ENCODE measurements at regions not wholly inside any gene's neighbourhood (a gene's known extent, or its start where the extent isn't known, plus 50 kb on each side); places are given as distances from the start of the nearest gene placed in this dataset.

DNA sequence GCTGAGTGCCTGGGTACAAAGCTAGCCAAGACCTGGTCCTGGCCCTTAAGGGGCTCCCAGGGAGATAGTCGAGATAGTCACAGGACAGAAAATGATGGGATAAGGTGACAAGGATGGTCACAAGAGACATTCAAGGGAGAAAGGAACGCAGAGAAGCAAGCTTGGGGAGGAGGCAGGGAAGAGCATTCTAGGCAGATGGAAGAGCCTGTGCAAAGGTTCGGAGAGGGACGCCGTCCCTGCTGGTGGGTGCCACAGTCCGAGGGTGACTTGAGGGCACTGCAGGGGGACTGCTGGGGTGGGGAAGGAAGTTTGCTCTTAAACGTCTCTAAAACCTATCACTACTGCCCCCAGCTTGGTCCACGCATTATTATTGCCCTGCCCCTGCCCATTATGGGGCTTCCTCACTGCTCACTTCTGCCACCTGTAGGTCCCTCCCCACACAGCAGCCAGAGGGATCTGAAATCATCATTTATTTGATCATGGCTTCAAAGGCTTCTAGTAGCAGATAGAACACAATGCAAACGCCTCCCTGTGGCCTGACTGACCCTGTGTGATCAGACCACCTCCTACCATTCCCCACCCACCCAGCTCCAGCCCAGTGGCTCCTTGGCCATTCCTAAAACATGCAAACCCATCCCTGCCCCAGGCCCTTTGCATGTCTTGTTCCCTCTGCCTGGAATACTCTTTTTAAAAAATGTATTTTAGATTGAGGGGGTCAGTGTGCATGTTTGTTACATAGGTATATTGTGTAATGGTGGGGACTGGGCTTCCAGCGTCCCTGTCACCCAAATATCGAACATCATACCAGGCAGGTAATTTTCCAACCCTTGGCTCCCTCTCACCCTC lies 60.3 kb downstream of the RMI2 start:
- H3K4me2 ChIP-seq, result no peak overlapping the region
- H3K9me2 ChIP-seq (ENCODE audit: insufficient read depth), result no peaks in the 10 kb centered on the region
- H3K27ac ChIP-seq, result no peak overlapping the region
- no peaks in the 10 kb centered on the region for H4K20me1 ChIP-seq (ENCODE audit: insufficient read depth)
- H3K27me3 ChIP-seq (ENCODE audit: insufficient read depth, low read depth), result no peaks in the 10 kb centered on the region
- H3K4me1 ChIP-seq (replicated peaks; ENCODE audit: insufficient read depth), result no peaks in the 10 kb centered on the region
- H3K79me2 ChIP-seq (ENCODE audit: low read depth), result no peaks in the 10 kb centered on the region
- H3F3A ChIP-seq (ENCODE audit: insufficient read depth, low read depth), result no peaks in the 10 kb centered on the region
- H3K9me3 ChIP-seq (ENCODE audit: insufficient read depth, low read depth), result no peaks in the 10 kb centered on the region
- intact Hi-C loops (cut with micrococcal nuclease; ENCODE audit: unreplicated experiment), result loop anchor here (1.0 to 10.0 kb wide), 4 partner anchors 93 to 441 kb away; no protein-coding TSS in a partner anchor
- no TSS peak for BruUV-seq (replicated peaks)
- ChIA-PET POLR2A (ENCODE audit: unreplicated experiment) (no interaction called here), CTCF (interaction anchor here (0.8 to 1.2 kb wide), 2 partner anchors 150 to 442 kb away, joined by 3 read pairs; partner anchors contain the start of gene SOCS1)
- peak in 1 of 2 experiments; percentile 58 for DNase-seq
- H2AFZ ChIP-seq, result no peak overlapping the region
- no peak overlapping the region for H3K4me3 ChIP-seq
- TF ChIP-seq EZH2 (IDR thresholded peaks at IDR 0.05; ENCODE audit: low read depth), result no peak
- TF ChIP-seq, protein P1, sequence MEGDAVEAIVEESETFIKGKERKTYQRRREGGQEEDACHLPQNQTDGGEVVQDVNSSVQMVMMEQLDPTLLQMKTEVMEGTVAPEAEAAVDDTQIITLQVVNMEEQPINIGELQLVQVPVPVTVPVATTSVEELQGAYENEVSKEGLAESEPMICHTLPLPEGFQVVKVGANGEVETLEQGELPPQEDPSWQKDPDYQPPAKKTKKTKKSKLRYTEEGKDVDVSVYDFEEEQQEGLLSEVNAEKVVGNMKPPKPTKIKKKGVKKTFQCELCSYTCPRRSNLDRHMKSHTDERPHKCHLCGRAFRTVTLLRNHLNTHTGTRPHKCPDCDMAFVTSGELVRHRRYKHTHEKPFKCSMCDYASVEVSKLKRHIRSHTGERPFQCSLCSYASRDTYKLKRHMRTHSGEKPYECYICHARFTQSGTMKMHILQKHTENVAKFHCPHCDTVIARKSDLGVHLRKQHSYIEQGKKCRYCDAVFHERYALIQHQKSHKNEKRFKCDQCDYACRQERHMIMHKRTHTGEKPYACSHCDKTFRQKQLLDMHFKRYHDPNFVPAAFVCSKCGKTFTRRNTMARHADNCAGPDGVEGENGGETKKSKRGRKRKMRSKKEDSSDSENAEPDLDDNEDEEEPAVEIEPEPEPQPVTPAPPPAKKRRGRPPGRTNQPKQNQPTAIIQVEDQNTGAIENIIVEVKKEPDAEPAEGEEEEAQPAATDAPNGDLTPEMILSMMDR (conservative IDR thresholded peaks at IDR 0.05), result peak; percentile 70
- no peaks in the 10 kb centered on the region for H3K36me3 ChIP-seq (ENCODE audit: low read depth)

DNA sequence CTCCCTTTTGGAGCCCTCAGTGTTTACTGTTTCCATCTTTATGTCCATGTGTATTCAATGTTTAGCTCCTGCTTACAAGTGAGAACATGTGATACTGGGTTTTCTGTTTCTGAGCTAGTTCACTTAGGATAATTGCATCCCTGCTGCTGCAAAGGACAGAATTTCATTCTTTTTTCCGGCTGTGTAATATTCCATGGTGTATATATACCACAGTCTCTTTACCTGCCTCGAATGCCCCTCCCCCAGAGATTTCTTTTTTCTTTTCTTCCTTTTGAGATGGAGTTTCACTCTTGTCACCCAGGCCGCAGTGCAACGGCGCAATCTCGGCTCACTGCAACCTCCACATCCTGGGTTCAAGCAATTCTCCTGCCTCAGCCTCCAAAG lies 60.9 kb downstream of the RMI2 start:
- intact Hi-C loops (cut with micrococcal nuclease; ENCODE audit: unreplicated experiment), result loop anchor here (2.0 to 10.0 kb wide), 2 partner anchors 93 to 269 kb away; no protein-coding TSS in a partner anchor
- no peaks in the 10 kb centered on the region for H3K4me1 ChIP-seq (replicated peaks; ENCODE audit: insufficient read depth)
- no peaks in the 10 kb centered on the region for H3K36me3 ChIP-seq (ENCODE audit: low read depth)
- no peaks in the 10 kb centered on the region for H3K79me2 ChIP-seq (ENCODE audit: low read depth)
- H3K9me2 ChIP-seq (ENCODE audit: insufficient read depth), result no peaks in the 10 kb centered on the region
- H3K4me2 ChIP-seq, result no peak overlapping the region
- H3K9me3 ChIP-seq (ENCODE audit: insufficient read depth, low read depth), result no peaks in the 10 kb centered on the region
- ChIA-PET CTCF (interaction anchor here (0.5 to 1.2 kb wide), 4 partner anchors 15 to 443 kb away, joined by 3 to 7 read pairs (median 4); no protein-coding TSS in a partner anchor), POLR2A (ENCODE audit: unreplicated experiment) (interaction anchor here (0.6 kb wide), 2 partner anchors 149 to 291 kb away, joined by 4 read pairs; no protein-coding TSS in a partner anchor)
- no peak for TF ChIP-seq EZH2 (IDR thresholded peaks at IDR 0.05; ENCODE audit: low read depth)
- TF ChIP-seq, protein P1 (conservative IDR thresholded peaks at IDR 0.05), result no peak
- DNase-seq, result no peak
- no peak overlapping the region for H3K4me3 ChIP-seq
- no peak overlapping the region for H3K27ac ChIP-seq
- H3F3A ChIP-seq (ENCODE audit: insufficient read depth, low read depth), result no peaks in the 10 kb centered on the region
- BruUV-seq (replicated peaks), result no TSS peak
- no peaks in the 10 kb centered on the region for H4K20me1 ChIP-seq (ENCODE audit: insufficient read depth)
- no peaks in the 10 kb centered on the region for H3K27me3 ChIP-seq (ENCODE audit: insufficient read depth, low read depth)
- no peak overlapping the region for H2AFZ ChIP-seq

GRCh38 chr16:11407047-11407982 lies 62.1 kb downstream of the RMI2 start:
- H3K4me1 ChIP-seq (replicated peaks; ENCODE audit: insufficient read depth), result no peaks in the 10 kb centered on the region
- no peak overlapping the region for H3K4me3 ChIP-seq
- no peak for TF ChIP-seq EZH2 (IDR thresholded peaks at IDR 0.05; ENCODE audit: low read depth)
- TF ChIP-seq, protein P1 (conservative IDR thresholded peaks at IDR 0.05), result peak; percentile 85
- H3K27me3 ChIP-seq (ENCODE audit: insufficient read depth, low read depth), result no peaks in the 10 kb centered on the region
- no peaks in the 10 kb centered on the region for H4K20me1 ChIP-seq (ENCODE audit: insufficient read depth)
- no peaks in the 10 kb centered on the region for H3K9me2 ChIP-seq (ENCODE audit: insufficient read depth)
- H3K27ac ChIP-seq, result no peak overlapping the region
- H3F3A ChIP-seq (ENCODE audit: insufficient read depth, low read depth), result no peaks in the 10 kb centered on the region
- DNase-seq, result peak; percentile 48 to 72
- no TSS peak for BruUV-seq (replicated peaks)
- no peaks in the 10 kb centered on the region for H3K79me2 ChIP-seq (ENCODE audit: low read depth)
- intact Hi-C loops (cut with micrococcal nuclease; ENCODE audit: unreplicated experiment), result loop anchor here (1.0 to 10.0 kb wide), 5 partner anchors 91 to 307 kb away; no protein-coding TSS in a partner anchor
- H3K9me3 ChIP-seq (ENCODE audit: insufficient read depth, low read depth), result no peaks in the 10 kb centered on the region
- CTCF ChIA-PET, result interaction anchor here (0.6 to 1.8 kb wide), 10 partner anchors 69 to 775 kb away, joined by 3 to 9 read pairs (median 5); no protein-coding TSS in a partner anchor
- H2AFZ ChIP-seq, result no peak overlapping the region
- POLR2A ChIA-PET (ENCODE audit: unreplicated experiment), result interaction anchor here (0.6 to 1.1 kb wide), 3 partner anchors 99 to 290 kb away, joined by 4 to 27 read pairs (median 8); no protein-coding TSS in a partner anchor
- no peaks in the 10 kb centered on the region for H3K36me3 ChIP-seq (ENCODE audit: low read depth)
- H3K4me2 ChIP-seq, result no peak overlapping the region

Measured in PC-9 (cell line).